AG10803 (cell line): ENCODE measurements at regions not wholly inside any gene's neighbourhood (a gene's known extent, or its start where the extent isn't known, plus 50 kb on each side); places are given as distances from the start of the nearest gene placed in this dataset.
A peak's percentile ranks its signal among the peaks of the same experiment; 100 is the strongest.

Experiments used
- DNase-seq: peaks from one replicate; pipeline ENCODE4 v3.0.0; 2010; ENCODE audit warnings: low read depth
- H3K4me3 ChIP-seq: 2 replicates; pipeline ENCODE4 v1.5.1; 2011; ENCODE audit warnings: mild to moderate bottlenecking, low read length, control low read depth
- CTCF ChIP-seq: conservative IDR thresholded peaks from 2 replicates; pipeline ENCODE4 v1.5.1; 2011; ENCODE audit warnings: mild to moderate bottlenecking, low read length, control low read depth, inconsistent platforms

- TF ChIP-seq CTCF, result no peak
- H3K4me3 ChIP-seq, result no peak overlapping the region
- no peak for DNase-seq
Observed at GRCh38 chr3:182235504-182235903, 523.8 kb downstream of the SOX2 start.

- no peak overlapping the region for H3K4me3 ChIP-seq
- TF ChIP-seq CTCF, result no peak
- no peak for DNase-seq
Observed at GRCh38 chr3:182238126-182238525, 526.4 kb downstream of the SOX2 start.

GRCh38 chr3:182239316-182239715 lies 527.6 kb downstream of the SOX2 start:
- DNase-seq, result no peak
- no peak for TF ChIP-seq CTCF
- H3K4me3 ChIP-seq, result no peak overlapping the region

GRCh38 chr3:182240474-182240873 lies 528.7 kb downstream of the SOX2 start:
- no peak for TF ChIP-seq CTCF
- no peak overlapping the region for H3K4me3 ChIP-seq
- no peak for DNase-seq

- H3K4me3 ChIP-seq, result no peak overlapping the region
- no peak for TF ChIP-seq CTCF
- no peak for DNase-seq
Observed at GRCh38 chr3:182241196-182241765, 529.6 kb downstream of the SOX2 start.

GRCh38 chr3:182241766-182242488 lies 530.2 kb downstream of the SOX2 start:
- no peak overlapping the region for H3K4me3 ChIP-seq
- peak; percentile 8 for DNase-seq
- no peak for TF ChIP-seq CTCF

GRCh38 chr3:182242489-182242942 lies 530.8 kb downstream of the SOX2 start:
- H3K4me3 ChIP-seq, result no peak overlapping the region
- no peak for TF ChIP-seq CTCF
- no peak for DNase-seq
